ENCODE measurements at regions not wholly inside any gene's neighbourhood (a gene's known extent, or its start where the extent isn't known, plus 50 kb on each side); places are given as distances from the start of the nearest gene placed in this dataset.

DNA sequence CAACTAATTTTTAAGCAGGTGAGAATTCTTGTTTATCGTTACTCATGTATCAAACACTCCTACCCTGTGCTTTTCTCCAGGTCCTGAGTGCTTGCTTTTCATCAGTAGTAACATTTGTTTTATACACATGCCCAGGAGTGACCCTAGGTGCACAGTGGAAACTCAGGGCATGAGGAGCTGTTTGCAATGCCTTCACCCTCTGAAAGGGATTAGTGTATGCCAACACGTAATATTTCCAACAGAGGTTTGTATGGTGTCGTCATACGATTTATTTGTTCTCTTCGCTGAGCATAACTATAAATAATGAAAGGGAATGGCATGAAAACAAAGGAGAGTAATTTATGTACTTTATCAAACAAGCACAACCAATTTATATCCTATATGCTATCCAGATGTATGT is 537.4 kb upstream of the MMS22L start:
- DNase-seq, result no peak

DNA sequence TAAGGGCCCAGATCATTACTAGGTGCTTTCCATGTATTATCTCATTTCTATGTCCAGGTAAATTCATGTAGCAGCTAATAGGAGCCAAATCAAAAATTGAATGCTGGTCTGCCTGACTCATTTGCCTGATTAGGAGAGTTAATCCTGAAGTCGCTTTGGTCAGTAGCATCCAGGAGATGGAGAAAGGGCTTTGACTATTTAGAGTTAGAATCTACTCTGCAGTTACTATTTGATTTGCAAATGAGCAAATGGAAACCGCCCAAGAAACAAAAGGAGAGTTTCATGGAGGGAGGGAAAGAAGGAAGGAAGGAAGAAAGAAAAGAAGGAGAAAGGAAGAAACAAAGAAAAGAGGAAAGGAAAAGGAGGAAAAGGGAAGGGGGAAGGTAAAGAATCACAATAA is 539.6 kb upstream of the MMS22L start:
- no peak for DNase-seq

DNA sequence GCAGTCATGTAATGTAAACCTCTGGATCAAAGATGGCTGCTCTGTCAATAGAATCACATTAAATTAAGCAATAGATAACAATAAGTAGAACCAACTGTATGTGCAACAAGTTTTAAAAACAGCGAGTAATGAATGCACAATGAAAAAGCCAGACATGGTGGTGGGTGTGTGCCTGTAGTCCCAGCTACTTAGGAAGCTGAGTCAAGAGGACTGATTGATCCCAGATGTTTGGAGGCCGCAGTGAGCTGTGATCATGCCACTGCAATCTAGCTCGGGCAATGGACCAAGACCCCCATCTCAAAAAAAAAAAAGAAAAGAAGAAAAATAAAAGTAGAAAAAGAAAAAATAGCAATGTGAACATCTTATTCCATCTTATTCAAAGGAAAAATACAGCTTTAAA is 558.7 kb upstream of the MMS22L start:
- no peak for DNase-seq

DNA sequence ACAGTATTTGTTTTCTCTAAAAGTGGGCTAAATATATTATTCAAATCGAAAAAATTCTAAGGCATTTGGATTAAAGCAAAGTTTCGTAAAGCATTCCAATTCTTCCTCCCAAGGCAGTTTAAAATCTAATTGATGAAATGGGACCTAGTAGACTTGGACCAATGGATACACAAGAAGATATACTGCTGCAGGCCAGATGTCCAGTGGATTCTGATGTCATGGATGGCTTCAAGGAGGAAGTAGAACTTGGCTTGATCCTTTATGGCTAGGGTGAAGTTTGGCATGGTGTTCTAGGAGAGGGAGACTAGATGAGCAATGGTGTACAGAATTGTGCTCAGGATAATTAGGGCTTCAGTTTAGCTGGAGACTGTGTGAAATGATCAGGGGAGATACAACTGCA is 559.5 kb upstream of the MMS22L start:
- DNase-seq, result no peak

DNA sequence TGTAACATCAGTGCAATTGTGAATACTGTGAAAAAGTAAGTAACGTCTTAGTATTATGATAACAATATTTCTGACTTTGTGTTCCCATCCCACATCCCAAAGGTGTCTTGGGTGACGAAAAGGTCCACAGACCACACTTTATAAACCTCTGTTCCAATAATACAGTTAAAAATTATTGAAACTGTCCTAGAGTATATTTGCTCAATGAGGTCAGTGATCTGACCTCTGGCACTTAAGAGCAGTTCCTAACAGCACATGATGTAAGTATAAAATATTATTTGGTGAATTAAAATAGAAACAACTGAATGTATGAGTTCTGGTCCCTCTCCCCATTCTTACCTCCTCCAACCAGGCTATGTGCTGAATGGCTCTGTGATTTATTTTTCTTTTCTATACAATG is 566.4 kb upstream of the MMS22L start:
- DNase-seq, result no peak

DNA sequence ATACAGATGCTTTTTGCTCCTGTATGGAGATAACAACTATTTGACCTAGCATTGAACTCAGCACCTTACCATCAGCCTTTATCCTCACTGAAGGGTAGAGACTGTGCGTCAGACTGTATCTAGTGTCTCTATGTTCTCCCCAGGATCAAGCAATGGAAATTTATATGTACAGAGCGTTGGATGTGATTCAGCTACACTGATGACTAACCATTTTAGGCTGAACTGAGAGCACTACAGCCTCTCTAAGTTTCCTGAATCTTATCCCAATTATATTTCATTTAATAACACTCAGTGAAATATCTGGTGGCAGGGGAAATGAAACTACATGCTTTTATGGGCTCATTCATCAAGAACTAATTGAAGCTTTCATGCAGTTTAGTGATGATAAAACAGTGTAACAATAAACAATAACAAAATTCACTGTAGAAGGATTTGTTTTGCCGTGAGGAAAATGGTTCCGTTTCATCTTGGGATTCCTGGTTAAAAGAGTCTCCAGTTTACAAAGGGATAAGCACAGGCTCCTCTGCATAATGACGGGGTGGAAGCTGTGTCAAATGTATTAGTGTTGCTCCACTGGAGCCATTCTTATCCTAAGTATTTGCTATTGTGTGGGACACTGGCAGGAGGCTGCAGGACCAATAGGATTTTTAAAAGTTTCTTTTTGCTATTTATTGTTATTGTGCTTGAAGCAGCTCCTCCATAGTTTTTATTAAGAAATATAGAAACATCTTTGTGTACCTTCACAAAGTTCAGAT is 567.6 kb upstream of the MMS22L start:
- no peak for DNase-seq

DNA sequence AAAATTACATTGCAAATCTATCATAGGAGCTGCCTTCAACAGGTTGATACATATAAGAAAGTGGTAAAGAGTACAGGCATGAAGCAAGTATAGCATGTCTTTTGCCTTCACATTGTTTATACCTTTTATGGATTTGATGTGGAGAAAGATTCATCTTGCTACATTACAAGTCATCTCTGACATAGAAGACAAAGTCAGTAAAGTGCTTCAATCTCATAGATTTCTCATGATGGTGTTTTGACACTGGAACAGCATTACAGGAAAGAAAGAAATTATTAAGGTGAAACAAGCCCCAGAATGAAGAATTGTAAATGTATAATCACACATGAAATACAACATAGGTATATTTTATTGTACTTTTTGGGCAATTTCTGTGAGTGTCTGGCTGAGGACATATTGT is 580.7 kb upstream of the MMS22L start:
- DNase-seq, result no peak

DNA sequence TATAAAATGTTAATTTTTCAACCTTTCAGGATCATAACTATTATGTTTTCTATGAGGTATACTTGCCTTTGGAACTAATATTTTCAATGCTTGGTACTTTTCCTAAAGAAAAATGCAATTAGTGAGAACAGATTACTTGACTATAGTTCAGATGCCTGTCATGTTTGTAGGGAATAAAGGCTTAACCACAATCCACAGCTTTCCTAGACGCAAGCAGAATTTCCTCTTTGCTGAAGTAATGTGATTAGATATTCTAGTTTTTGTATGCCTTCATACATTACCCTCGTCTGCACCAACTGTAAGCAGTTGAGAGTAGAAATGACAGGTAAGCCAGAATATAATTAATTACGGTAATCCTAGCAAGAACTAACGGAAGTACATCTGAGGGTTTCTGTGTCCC is 581.4 kb upstream of the MMS22L start:
- no peak for DNase-seq

DNA sequence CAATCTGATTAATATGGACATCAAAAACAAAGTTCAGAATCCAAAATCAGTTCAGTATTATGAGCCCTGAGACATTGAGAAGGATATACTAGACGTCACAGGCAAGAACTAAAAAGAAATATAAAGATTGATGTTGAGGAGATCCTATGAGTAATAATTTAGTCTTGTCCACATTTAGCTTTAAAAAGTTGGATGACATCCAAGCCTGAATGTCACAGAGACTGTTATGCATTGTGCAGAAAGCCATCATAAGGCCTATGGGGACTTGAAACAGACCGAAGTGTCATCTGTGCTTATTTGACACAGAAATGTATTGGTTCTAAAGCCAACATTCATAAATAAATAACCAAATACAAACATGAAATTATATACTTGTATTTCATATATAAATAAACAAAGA is 581.8 kb upstream of the MMS22L start:
- no peak for DNase-seq

DNA sequence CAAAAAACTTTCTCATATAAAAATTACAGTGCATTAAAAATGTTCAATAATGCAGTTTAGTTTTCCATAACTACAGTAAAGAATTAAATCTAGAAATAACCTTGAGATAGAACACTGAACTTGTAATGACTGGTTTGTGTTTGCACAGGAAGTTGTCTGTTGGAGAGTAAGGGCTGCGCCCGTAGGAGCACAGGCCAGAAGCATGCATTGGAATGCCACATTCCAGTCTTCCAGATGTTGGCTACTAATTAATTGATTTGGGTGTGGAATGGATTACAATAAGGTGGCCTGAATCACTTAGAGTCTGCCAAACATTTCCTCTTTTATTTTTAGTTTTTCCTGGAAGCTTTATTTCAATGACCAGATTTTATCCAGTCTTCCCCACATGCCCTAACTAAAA is 582.6 kb upstream of the MMS22L start:
- DNase-seq, result no peak

DNA sequence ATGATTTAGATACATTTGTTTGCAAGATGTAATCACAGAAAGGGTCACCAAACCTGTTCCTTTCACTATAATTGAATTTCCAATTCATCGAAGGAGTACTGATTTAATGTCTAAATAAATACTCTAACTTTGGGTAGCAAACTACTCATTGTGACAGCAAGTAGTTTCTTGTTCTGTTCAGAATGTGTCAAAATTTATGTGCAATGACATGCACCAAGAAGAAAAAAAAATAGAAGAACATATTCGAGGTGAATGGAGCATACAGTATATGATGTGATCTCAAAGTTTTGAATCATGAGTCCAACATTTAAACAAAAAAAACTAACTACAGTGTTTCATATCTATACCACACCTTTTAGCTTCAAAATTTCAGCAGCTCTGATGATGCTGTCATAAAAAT is 583.6 kb upstream of the MMS22L start:
- DNase-seq, result no peak

DNA sequence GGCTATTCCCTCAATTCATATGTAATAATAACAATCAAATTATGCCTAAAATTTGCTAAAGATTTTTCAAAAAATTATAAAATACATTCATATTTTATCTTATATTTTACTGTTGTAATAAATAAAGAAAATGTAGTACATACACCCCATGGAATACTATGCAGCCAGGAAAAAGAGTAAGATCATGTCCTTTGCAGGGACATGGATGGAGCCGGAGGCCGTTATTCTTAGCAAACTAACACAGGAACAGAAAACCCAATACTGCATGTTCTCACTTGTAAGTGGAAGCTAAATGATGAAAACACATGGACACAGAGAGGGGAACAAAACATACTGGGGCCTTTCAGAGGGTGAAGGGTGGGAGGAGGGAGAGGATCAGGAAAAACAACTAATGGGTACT is 584.2 kb upstream of the MMS22L start:
- DNase-seq, result no peak

DNA sequence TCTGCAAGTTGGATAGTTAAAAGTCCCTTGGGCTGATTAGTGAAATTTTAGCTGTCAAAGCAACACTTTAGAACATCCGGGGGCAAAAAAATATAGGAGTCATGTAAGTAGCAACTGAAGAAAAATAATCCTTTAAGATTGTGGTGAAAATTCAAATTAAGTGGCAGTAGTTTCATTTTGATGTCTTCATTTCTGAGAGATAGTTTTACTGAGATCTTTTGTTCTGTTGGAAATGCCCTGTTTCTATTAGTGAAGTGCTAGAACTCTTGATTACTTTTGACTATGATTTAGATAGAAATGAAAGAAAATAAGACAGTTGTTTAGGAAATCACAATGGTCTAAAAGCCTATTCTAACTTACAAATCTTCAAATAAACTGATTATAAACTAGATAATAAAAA is 587.3 kb upstream of the MMS22L start:
- no peak for DNase-seq

DNA sequence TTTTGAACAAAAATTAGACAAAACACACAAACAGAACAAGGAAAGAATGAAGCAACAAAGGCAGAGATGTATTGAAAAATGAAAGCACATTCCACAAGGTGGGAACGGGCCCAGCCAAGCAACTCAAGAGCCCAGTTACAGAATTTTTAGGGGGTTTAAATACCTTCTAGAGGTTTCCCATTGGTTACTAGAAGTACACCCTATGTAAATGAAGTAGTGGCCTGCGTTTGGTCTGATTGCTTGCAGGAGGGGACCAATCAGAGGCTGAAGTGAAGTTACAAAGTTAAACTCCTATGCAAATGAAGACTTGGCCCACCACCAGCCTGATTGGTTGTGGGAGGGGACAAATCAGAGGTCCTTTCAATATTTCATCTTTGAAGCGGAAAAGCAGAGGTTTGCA is 593.7 kb upstream of the MMS22L start:
- no peak for DNase-seq

DNA sequence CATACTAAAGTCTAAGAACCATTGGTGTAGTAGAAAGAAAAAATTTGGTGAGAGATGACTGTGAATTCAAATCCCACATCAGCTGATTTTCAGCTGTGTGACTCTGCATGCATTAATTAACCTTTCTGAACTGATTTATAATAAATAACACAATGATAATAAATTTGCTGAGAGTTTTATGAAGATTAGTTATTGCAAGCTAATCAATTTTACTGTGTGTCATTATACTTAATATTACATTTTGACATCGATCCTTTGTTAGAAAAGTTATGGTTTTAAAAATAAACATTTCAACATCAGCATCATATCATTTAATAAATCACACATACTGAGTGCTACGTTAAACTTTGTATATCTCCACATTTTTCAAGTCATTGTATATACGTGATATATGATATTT is 599.7 kb upstream of the MMS22L start:
- no peak for DNase-seq

DNA sequence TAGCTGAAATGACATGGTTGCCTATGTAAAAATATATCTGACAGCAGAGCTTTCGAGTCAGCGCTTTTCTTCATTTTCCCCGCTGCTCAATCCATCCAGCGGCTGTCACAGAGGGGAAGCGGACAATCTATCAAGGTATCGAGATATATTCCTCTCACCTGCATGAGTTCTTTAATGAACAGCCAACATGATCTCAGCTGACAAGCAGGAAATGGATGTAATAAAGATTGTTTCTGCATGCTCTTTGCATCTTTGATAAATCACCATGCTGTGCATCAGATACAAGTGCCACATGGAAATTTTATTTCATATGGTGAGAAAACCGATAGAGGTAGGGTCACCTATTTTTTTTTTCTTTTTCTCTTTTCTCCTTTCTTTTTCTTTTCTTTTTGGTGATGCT is 602.3 kb upstream of the MMS22L start:
- no peak for DNase-seq

DNA sequence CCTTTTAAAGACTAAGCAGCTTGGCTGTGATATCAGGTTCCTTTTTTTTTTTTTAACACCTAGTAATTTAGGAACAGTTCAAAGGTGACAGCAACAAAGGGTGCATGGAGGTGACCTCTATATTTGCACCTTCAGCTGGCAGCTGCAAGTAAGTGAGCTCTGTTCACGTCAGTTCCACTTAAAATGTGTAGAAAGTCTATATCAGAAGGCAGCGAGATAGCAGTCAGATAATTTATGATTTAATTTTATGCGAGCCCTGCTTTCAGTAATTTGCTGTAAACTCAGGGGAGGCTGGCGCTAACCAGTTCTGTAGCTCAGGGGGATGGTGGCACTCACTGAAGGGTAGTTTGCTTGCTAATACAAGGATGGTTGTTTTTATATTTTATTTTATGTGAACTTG is 602.8 kb upstream of the MMS22L start:
- DNase-seq, result no peak

DNA sequence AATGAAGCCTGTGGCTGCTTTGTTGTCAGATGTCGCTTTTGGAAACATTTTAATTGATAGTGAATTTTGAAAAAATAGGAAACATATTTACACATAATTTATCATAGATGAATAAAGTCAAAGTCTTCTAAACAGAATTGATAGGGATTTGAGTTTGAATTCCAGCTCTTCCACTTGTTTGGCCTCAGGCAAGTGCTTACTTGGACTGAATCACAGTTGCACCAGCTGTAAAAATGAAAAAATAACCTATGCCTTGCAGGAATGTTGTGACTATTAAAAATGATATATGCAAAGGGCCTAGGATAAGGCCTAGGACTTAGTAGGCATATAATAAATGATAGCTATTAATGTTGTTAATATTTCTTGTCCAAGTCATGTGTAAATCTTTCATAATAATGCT is 618.5 kb upstream of the MMS22L start:
- no peak for DNase-seq

DNA sequence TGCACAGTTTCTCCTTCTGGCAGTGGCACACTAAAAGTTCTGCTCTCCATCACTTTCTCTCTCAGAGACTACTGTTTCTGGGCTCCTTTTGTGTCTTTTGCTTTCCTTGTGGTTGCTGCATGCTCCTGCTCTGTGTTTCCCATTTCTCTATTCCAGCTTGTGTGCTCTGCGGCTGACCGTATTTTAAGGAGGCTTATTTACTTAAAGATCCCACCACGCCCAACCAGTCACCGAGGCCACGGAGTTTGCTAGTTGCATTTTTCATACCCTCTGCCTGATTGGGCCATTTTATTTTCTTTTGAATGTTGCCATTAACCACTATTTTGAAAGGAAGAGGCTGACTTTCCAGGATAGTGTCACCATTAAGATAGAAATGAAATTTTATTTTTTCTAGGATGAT is 626.4 kb upstream of the MMS22L start:
- DNase-seq, result no peak

DNA sequence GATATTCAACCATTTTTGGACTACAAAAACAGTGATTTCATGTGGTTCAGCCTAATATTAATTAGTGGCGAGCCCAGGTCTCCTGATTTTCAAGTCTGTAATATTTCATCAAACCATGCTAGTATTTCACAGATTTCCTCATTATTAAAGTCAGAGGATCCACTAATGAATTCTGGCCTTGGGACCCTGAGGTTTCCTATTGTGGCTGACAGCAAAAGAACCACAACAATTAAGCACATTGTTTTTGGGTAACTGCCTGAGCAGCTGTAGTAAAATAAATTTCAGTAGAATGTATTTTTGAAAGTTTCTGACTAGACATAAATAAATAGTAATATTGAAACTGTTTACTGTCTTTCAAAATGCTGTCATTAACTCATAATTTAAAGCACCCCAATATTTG is 630.7 kb upstream of the MMS22L start:
- DNase-seq, result no peak

DNA sequence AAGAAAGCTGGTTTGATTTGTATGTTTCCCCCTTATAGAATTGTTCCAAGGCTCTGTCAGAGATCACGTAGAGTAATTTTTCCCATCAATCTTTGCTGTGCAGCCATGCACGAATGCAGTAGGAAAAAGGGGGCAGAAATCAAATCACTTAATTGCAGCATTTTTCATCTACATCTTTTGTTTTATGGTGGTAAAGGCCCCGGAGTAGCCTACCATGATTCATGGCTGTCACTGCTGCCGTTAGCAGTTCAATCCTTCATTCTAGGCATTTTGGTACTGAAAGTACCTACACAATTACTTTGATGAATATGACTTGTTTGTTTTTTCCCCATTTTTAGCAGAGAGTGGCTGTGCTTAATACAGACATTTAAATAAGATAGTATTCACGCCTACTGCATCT is 631.9 kb upstream of the MMS22L start:
- DNase-seq, result no peak

DNA sequence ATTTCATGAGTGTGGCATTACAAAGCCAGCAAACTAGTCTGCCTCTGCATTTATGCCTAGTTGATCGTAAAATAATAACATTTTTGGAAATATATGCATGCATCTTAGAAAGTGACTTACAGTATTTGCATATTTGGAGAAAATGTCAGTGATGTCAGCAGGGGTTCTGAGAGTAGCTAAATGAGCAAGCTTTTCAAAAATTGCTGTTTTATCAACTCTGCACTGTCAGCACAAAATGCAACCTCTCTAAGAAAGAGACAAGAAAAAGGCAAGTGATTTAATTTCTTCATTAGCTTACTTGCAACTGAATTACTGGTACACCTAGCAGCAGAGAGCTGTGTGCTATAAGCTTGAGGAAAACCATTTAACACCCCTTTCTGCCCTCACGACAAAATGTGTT is 632.5 kb upstream of the MMS22L start:
- no peak for DNase-seq

DNA sequence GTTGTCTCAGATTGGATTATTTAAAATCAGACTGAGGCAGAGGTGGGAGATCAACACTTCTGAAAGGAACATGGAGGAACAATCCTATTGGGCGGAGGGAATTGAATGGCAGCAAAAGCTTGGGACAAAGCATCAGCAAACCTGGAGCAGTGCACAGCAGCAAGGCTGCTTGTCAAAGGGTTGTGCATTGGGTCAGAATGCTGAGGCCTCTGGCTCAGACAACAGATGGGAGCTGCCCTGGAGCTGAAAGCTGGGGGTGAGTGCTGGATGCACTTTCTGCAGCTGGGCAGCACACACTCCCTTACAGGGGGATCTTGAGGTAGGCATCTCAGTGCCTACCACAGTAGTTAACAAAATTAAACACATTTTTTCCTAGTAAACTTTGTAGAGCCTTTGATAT is 634.4 kb upstream of the MMS22L start:
- DNase-seq, result no peak

DNA sequence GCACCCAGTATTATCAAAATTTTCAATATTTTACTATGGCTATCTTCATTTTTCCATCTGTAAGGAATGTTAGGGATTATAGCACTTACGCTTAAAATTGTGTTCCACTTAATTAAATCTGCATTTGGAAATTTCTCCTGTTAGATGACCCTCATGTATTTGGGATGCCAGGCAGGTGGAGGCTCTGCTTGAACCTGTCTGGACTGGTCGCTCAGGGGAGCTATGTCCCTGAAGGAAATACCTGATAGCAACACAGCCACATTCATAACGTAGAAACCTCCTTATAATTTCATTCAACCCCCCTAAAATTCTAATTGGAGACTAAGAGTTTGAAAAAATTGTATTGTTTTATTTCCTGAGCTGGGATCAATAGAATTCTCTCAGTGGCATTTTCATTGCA is 636.0 kb upstream of the MMS22L start:
- no peak for DNase-seq

DNA sequence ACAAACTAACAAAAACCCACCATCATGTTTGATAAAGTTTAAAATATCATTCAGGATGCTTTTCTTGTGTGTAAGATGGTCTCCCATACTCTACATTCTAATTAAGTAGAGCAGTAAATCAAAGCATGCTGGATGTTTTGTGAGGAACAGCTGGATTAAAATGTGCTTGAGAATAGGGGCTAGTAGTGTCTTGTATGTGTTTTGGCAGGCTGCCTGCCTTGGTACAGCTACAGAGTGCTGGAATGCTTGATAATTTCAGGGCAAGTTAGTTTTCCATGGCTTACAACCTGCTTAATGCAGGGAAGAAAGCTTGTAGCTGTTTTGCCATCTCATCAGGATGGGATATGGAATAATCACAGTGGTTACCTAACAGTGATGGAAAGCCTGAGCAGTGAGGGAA is 636.6 kb upstream of the MMS22L start:
- no peak for DNase-seq

DNA sequence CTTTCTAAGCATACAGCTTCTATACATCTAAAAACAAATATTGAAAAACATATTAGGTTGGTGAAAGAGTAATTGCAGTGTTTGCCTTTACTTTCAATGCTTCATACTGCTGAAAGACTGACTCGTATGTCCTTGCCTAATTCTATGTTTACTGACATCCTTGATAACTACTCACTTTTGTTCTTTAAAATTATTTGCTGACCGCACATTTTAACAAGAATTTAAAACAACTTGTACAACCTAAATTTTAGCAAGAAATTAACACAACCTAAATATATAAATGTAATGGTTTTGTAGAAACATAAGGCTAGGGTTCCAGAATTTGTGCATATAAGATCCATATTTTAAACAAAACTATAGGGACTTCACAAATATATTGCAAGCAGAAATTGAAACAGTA is 640.2 kb upstream of the MMS22L start:
- no peak for DNase-seq

Measured in T-helper 9 cell (primary cell).